ENCODE measurements at regions not wholly inside any gene's neighbourhood (a gene's known extent, or its start where the extent isn't known, plus 50 kb on each side); places are given as distances from the start of the nearest gene placed in this dataset.

- TF ChIP-seq CREB1 (CRISPR knock-in tag; IDR thresholded peaks at IDR 0.05; ENCODE audit: low read depth) (no peak), REST (IDR thresholded peaks at IDR 0.05; ENCODE audit: unreplicated experiment) (no peak), STAT1 (IDR thresholded peaks at IDR 0.05; ENCODE audit: unreplicated experiment) (no peak), CTCF (conservative IDR thresholded peaks at IDR 0.05; ENCODE audit: low read depth in 2 of 2) (no peak), ZNF331 (CRISPR knock-in tag; IDR thresholded peaks at IDR 0.05; ENCODE audit: low read depth) (no peak), ZNF114 (CRISPR knock-in tag; IDR thresholded peaks at IDR 0.05) (no peak), EZH2 (IDR thresholded peaks at IDR 0.05; ENCODE audit: low read depth, unreplicated experiment) (no peak)
Measured at GRCh38 chr5:4294878-4295277, 699.2 kb downstream of the IRX1 start (continued).

- ATAC-seq: peak; percentile 98
- Histone ChIP-seq H3K4me1 (ENCODE audit: insufficient read depth) (no peaks in the 10 kb centered on the region; the same call in 1 of the 2 replicates), H4K20me1 (replicated peaks; ENCODE audit: insufficient read depth) (no peaks in the 10 kb centered on the region), H3K36me3 (ENCODE audit: insufficient read depth) (no peaks in the 10 kb centered on the region), H3K27me3 (ENCODE audit: insufficient read depth) (no peaks in the 10 kb centered on the region), H3K4me2 (no peak overlapping the region), H3K9me2 (ENCODE audit: insufficient read depth) (no peaks in the 10 kb centered on the region), H3K79me2 (replicated peaks; ENCODE audit: insufficient read depth) (no peaks in the 10 kb centered on the region), H2AFZ (peak overlapping the region; percentile 17; the same call in 1 of the 2 replicates), H3F3A (replicated peaks; ENCODE audit: low read depth) (no peaks in the 10 kb centered on the region), H3K27ac (ENCODE audit: low read depth) (no peak overlapping the region), H3K4me3 (no peak overlapping the region)
- Mint-ChIP-seq H3K9me3 (no peaks in the 10 kb centered on the region), H3K27ac (no peak overlapping the region), H3K36me3 (ENCODE audit: low read depth) (no peaks in the 10 kb centered on the region), H3K27me3 (ENCODE audit: insufficient read depth, low read depth, poor library complexity) (peaks cover 6% of the 10 kb centered on the region), H3K4me1 (peaks cover 13% of the 10 kb centered on the region), H3K4me3 (no peak overlapping the region)
- DNase-seq (ENCODE audit: low spot score): peak; percentile 75
- TF ChIP-seq STAT1 (IDR thresholded peaks at IDR 0.05; ENCODE audit: unreplicated experiment) (no peak), CTCF (conservative IDR thresholded peaks at IDR 0.05; ENCODE audit: low read depth in 2 of 2) (peak; percentile 80 to 91)
Measured at GRCh38 chr5:4295663-4296339, 700.2 kb downstream of the IRX1 start.

Measured in GM23338 (cell line).